HL-60 (cell line): ENCODE measurements at regions not wholly inside any gene's neighbourhood (a gene's known extent, or its start where the extent isn't known, plus 50 kb on each side); places are given as distances from the start of the nearest gene placed in this dataset.

Experiments
- DNase-seq, 2 experiments: peaks; one replicate each; pipeline ENCODE4 v3.0.0-alpha.2; 2010 to 2020; ENCODE audit warnings: low read depth in 1 of 2, low spot score in 1 of 2
- H3K27ac ChIP-seq: fragments of 250-450 bp; sonication (Bioruptor Pico); replicated peaks from 2 replicates; pipeline ENCODE4 v1.5.1; 2020; ENCODE audit warnings: mild to moderate bottlenecking, moderate library complexity
- H3K27me3 ChIP-seq: fragments of 250-450 bp; sonication (Bioruptor Pico); 2 replicates; pipeline ENCODE4 v1.5.1; 2021; ENCODE audit warnings: mild to moderate bottlenecking, moderate library complexity; ENCODE audit not compliant: insufficient read depth, poor library complexity, severe bottlenecking
- H3K4me3 ChIP-seq: replicated peaks from 2 replicates; pipeline ENCODE4 v1.5.1; 2011; ENCODE audit warnings: mild to moderate bottlenecking, control low read depth, low read length; ENCODE audit not compliant: insufficient read depth
- CTCF ChIP-seq: IDR thresholded peaks from one replicate; pipeline ENCODE4 v1.5.1; 2011; ENCODE audit warnings: low read length, control low read depth, inconsistent platforms; ENCODE audit not compliant: insufficient read depth
- GABPA ChIP-seq: IDR thresholded peaks from 2 replicates; pipeline ENCODE4 v1.6.1; 2012; ENCODE audit warnings: low read depth
- POLR2AphosphoS5 ChIP-seq: IDR thresholded peaks from 2 replicates; pipeline ENCODE4 v1.6.1; 2012; ENCODE audit warnings: low read depth
- REST ChIP-seq: IDR thresholded peaks from 2 replicates; pipeline ENCODE4 v1.6.1; 2012; ENCODE audit warnings: low read depth; ENCODE audit not compliant: insufficient replicate concordance
- SPI1 ChIP-seq: IDR thresholded peaks from 2 replicates; pipeline ENCODE4 v1.6.1; 2012; ENCODE audit warnings: low read depth, mild to moderate bottlenecking, borderline replicate concordance

- no peak overlapping the region for H3K27ac ChIP-seq
- H3K4me3 ChIP-seq: no peak overlapping the region
- DNase-seq: no peak
- TF ChIP-seq SPI1: no peak
- no peaks in the 10 kb centered on the region for H3K27me3 ChIP-seq
Measured at GRCh38 chr4:12408364-12408763, 979.7 kb upstream of the HS3ST1 start.

GRCh38 chr4:12403175-12403574 is 974.5 kb upstream of the HS3ST1 start:
- H3K4me3 ChIP-seq: no peak overlapping the region
- no peak overlapping the region for H3K27ac ChIP-seq
- H3K27me3 ChIP-seq: no peaks in the 10 kb centered on the region
- TF ChIP-seq CTCF (no peak), GABPA (no peak), SPI1 (no peak)
- DNase-seq: no peak

DNA sequence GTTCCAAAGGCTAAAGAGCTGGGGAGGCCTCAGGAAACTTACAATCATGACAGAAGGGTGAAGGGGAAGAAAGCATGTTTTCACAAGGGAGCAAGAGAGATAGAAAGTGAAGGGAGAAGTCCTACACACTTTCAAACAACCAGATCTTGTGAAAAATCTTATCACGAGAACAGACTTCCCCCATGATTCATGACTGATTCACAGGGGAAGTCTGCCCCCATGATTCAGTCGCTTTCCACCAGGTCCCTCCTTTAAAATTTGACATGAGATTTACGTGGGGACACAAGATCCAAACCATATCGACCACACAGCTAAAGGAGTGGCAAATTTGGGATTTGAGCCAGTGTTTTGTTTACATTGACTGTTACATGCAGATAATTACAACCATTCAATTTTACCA is 971.1 kb upstream of the HS3ST1 start:
- Histone ChIP-seq H3K4me3 (no peak overlapping the region), H3K27ac (no peak overlapping the region), H3K27me3 (no peaks in the 10 kb centered on the region)
- DNase-seq: no peak
- TF ChIP-seq GABPA (no peak), SPI1 (no peak), POLR2AphosphoS5 (no peak), CTCF (no peak), REST (no peak)

GRCh38 chr4:12393631-12394262 is 965.1 kb upstream of the HS3ST1 start:
- no peak overlapping the region for H3K27ac ChIP-seq
- no peak overlapping the region for H3K4me3 ChIP-seq
- H3K27me3 ChIP-seq: no peaks in the 10 kb centered on the region
- TF ChIP-seq GABPA (no peak), POLR2AphosphoS5 (no peak), REST (no peak), SPI1 (no peak), CTCF (no peak)
- no peak for DNase-seq
